Transverse colon (tissue), 4 donors: ENCODE measurements at regions not wholly inside any gene's neighbourhood (a gene's known extent, or its start where the extent isn't known, plus 50 kb on each side); places are given as distances from the start of the nearest gene placed in this dataset.

Experiments used
- DNase-seq: peaks from one replicate; pipeline ENCODE4 v3.0.0-alpha.2; 2019
- H3K27ac ChIP-seq, 4 donors: fragments of 200-600 bp; sonication (generic); 2 replicates each; pipeline ENCODE4 v1.5.1; 2016 to 2018; ENCODE audit warnings: inconsistent platforms in 4 of 4
- H3K27me3 ChIP-seq: fragments of 200-600 bp; sonication (generic); 2 replicates; pipeline ENCODE4 v1.5.1; 2017; ENCODE audit warnings: inconsistent platforms
- H3K36me3 ChIP-seq, 4 donors: fragments of 200-600 bp; sonication (generic); 2 replicates each; pipeline ENCODE4 v1.5.1; 2017 to 2019; ENCODE audit warnings: inconsistent platforms in 4 of 4
- H3K4me1 ChIP-seq, 4 donors: fragments of 200-600 bp; sonication (generic); 2 replicates each; pipeline ENCODE4 v1.5.1; 2017 to 2020; ENCODE audit warnings: inconsistent platforms in 4 of 4
- H3K4me3 ChIP-seq, 4 donors: fragments of 200-600 bp; sonication (generic); 1 replicate in 1 of 4; 2 replicates in 3 of 4; pipeline versions ENCODE4 v1.5.1 to v1.6.1; 2017 to 2019; ENCODE audit warnings: inconsistent platforms in 4 of 4
- H3K9me3 ChIP-seq, 2 donors: fragments of 200-600 bp; sonication (generic); 2 replicates each; pipeline ENCODE4 v1.5.1; 2017 to 2019; ENCODE audit warnings: inconsistent platforms in 2 of 2
- EP300 ChIP-seq: sonication (generic); formaldehyde crosslinking; IDR thresholded peaks from one replicate; pipeline ENCODE4 v1.6.1; 2017; ENCODE audit warnings: antibody characterized with exemption, low read depth
- POLR2A ChIP-seq: fragments of 450-650 bp; IDR thresholded peaks from one replicate; pipeline ENCODE4 v1.6.1; 2016; ENCODE audit warnings: antibody characterized with exemption, mild to moderate bottlenecking, moderate library complexity
- POLR2AphosphoS5 ChIP-seq, 3 donors: sonication (generic); formaldehyde crosslinking; IDR thresholded peaks; one replicate each; pipeline ENCODE4 v1.6.1; 2016; ENCODE audit warnings: antibody characterized with exemption in 3 of 3
- WGBS, 2 donors: methylation state at CpG; one replicate each; pipeline ENCODE4 v1.1.5; 2018; ENCODE audit warnings: low coverage in 1 of 2; 5-methylcytosine and 5-hydroxymethylcytosine counted together
- in situ Hi-C, 4 donors: fragments of 200-750 bp; cut with MboI; loops; one replicate each; pipeline versions ENCODE4 v1.15.0 to v1.15.1; 2017; ENCODE audit warnings: low sequenced_read_pairs in 3 of 4, low pct_ligation_motif_present in 1 of 4, low pct_unique_long_range_greater_than_20kb in 1 of 4
- intact Hi-C: fragments of 100-400 bp; cut with DNase I; formaldehyde crosslinking; loops from one replicate; pipeline ENCODE4 v1.15.1; 2023; ENCODE audit warnings: low total_unique reads
- TF ChIP-seq, protein P1 (sequence below), 5 experiments: fragments of 200-600 bp in 3 of 5; fragments of 450-650 bp in 2 of 5; sonication (generic) in 3 of 5; IDR thresholded peaks; 1 replicate in 2 of 5; 2 replicates in 3 of 5; pipeline ENCODE4 v1.5.1; 2016 to 2017; ENCODE audit warnings: antibody characterized with exemption in 5 of 5, inconsistent platforms in 3 of 5, mild to moderate bottlenecking in 2 of 5, moderate library complexity in 1 of 5

GRCh38 chr1:65741993-65742392 is 50.7 kb upstream of the PDE4B start:
- H3K27ac ChIP-seq, result no peak overlapping the region
- intact Hi-C loops (no loop called here), in situ Hi-C loops (no loop called here)
- H3K4me1 ChIP-seq, result no peaks in the 10 kb centered on the region
- no peak overlapping the region for H3K4me3 ChIP-seq
- TF ChIP-seq EP300, result no peak
- TF ChIP-seq, protein P1, sequence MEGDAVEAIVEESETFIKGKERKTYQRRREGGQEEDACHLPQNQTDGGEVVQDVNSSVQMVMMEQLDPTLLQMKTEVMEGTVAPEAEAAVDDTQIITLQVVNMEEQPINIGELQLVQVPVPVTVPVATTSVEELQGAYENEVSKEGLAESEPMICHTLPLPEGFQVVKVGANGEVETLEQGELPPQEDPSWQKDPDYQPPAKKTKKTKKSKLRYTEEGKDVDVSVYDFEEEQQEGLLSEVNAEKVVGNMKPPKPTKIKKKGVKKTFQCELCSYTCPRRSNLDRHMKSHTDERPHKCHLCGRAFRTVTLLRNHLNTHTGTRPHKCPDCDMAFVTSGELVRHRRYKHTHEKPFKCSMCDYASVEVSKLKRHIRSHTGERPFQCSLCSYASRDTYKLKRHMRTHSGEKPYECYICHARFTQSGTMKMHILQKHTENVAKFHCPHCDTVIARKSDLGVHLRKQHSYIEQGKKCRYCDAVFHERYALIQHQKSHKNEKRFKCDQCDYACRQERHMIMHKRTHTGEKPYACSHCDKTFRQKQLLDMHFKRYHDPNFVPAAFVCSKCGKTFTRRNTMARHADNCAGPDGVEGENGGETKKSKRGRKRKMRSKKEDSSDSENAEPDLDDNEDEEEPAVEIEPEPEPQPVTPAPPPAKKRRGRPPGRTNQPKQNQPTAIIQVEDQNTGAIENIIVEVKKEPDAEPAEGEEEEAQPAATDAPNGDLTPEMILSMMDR (IDR thresholded peaks at IDR 0.05), result no peak
- no peak for TF ChIP-seq POLR2A
- TF ChIP-seq POLR2AphosphoS5 (IDR thresholded peaks at IDR 0.05), result no peak
- peaks cover 0 to 4% of the 10 kb centered on the region in 2 donors for H3K9me3 ChIP-seq
- H3K36me3 ChIP-seq, result no peaks in the 10 kb centered on the region
- H3K27me3 ChIP-seq, result no peaks in the 10 kb centered on the region
- no peak for DNase-seq
- WGBS, 2 donors, result 91 to 94% methylated on average over 2 of the region's 2 CpGs
